HuH-7 (cell line): ENCODE measurements at regions not wholly inside any gene's neighbourhood (a gene's known extent, or its start where the extent isn't known, plus 50 kb on each side); places are given as distances from the start of the nearest gene placed in this dataset.
"Not testable (repeated sequence)": the region's sequence is repeated elsewhere in the genome, so short reads cannot be mapped to it uniquely, and the experiment has no call there.

Experiments used
- DNase-seq: peaks from one replicate; pipeline ENCODE4 v3.0.0; 2011; ENCODE audit warnings: low spot score

- not testable (repeated sequence) for DNase-seq
These were observed 144.1 kb downstream of the AKR1D1 start for GRCh38 chr7:138220321-138220720.

DNA sequence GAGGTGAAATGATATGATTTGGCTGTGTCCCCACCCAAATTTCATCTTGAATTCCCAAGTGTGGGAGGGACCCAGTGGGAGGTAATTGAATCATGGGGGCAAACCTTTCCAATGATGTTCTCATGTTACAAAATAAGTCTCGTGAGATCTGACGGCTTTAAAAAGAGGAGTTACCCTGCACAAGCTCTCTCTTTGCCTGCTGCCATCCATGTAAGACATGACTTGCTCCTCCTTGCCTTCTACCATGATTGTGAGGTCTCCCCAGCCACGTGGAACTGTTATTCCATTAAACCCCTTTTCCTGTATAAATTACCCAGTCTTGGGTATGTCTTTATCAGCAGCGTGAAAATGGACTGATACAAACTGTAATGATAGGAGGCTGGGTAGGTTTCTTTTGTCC lies 145.1 kb downstream of the AKR1D1 start:
- not testable (repeated sequence) for DNase-seq

DNA sequence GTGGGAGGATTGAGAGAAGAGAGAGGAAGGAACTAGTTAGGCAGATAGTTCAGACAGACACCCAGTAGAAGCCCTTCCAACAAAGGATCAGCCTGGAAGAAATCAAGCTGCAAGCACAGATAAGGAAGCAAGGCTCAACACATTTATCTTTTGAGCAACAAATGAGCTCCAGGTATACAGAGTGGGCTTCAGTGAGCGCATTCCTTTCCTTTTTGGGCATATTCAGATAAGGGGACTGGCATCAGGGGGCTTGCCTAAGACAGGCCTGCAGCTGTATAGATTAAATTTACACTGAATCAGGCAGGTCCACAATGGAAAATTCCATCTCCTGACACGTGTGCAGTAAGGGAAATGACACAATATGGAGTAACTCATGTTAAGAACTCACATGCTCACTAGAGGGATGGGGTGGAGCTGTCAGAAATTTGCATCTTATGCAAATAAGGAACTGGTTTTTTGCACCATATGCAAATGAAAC lies 147.2 kb downstream of the AKR1D1 start:
- no peak for DNase-seq

DNA sequence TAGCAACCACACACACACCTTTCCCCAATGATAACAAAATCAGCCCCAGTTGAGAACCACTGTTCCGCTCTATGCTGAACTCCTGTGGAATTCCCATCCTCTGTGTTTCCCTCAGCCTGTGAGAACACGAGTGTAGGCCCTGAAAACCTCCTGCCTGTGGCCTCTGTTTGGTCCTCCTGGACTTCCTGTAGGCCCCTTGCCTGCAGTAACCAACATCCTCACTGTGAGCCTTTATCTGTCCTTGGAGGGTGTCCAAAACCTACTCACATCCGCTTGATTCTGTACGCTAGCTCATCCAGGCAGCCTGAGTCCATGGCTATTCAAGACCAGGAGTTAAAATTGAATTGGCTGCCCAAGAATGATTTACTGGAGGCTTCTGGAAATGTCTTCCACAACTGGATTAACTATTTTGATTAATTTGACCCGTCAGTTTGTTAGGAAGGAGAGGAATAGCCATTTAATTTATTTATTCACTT lies 149.8 kb downstream of the AKR1D1 start:
- DNase-seq = no peak

- DNase-seq = no peak
These were observed 150.6 kb downstream of the AKR1D1 start for GRCh38 chr7:138226745-138227279.

DNA sequence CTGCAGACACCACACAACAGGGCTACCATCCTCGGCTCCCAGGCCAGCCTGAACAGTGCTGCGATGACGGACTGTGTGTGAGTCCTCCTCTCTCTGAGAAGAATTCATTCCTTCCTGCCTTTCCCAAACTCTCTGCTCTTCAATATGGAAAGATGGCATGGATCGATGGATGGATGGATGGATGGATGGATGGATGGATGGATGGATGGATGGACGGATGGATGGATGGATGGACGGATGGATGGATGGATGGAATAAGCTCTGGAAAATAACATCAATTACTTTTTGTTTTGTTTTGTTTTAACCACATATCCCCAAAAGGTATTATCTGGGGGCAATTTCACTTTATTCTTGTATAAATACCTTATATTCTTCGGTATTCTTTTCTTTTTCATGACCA lies 151.9 kb downstream of the AKR1D1 start:
- no peak for DNase-seq

GRCh38 chr7:138228769-138229168 lies 152.5 kb downstream of the AKR1D1 start:
- DNase-seq = no peak

DNA sequence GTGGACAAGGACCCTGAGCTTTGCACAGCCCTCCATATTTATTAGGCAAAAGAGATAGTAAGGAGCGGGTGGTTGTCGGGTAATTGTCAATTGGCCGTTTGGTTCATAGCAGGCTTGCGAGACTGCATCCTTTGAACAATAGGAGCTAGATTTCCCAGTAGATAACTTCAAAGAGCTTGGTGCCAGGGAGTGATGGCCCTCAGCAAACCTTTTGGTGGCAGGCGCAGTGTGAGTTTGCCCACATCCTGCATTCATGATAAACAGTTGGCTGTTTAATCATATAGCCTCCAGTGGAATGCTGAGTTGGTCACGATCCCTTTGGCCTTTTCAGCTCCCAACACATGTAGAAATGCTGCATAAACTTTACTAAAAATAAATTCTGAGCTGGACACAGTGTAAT lies 156.9 kb downstream of the AKR1D1 start:
- no peak for DNase-seq

DNA sequence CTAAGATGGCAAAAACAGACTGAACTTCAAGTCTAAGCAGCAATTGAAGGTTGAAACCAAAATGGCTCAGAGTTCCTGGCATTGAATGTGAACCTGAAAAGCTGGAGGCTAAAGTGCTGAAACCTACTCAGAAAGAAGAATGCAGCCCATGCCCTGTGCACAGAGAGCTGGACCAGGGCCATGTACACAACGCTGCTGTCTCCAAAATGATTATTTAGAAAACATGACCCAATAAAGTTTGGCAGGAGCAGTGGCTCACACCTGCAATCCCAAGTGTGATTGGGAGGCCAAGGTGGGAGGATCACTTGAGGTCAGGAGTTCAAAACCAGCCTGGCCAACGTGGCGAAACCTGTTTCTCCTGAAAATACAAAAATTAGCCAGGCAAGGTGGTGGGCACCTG lies 158.9 kb downstream of the AKR1D1 start:
- no peak for DNase-seq

DNA sequence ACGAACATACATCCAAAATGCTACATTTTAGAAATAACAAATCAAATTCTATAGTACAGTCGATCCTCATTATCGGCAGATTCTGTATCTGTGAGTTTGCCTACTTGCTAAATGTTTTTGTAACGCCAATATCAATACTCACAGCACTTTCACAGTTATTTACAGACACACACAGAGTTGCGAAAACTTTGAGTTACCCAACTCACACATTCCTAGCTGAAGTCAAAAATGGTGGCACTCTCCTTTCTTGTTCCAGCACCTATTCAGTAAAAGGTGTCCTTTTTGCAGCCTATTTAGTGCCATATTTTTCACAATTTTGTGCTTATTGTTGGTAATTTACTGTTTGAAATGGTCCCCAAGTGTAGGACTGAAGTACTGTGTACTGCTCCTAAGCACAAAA lies 161.7 kb downstream of the AKR1D1 start:
- no peak for DNase-seq

- no peak for DNase-seq
These were observed 162.7 kb downstream of the AKR1D1 start for GRCh38 chr7:138238734-138239659.

DNA sequence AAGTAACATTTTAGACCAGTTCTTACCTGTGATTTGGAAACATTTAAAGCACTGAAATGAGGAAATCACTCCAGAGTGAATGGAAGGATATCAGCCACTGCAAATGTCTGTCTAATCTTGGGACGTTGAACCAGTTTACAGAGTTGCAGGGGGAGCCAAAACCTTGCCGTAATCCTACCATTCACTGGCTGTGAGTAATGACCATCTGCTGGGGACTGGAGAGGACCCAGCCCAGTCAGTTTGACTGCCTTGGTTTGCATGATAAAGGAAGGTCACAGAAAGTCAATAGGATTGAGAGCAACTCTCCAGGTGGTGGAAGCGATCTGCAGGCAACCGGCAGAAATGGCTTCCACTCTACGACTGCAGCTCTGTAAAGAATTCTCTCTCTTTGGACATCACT lies 167.2 kb downstream of the AKR1D1 start:
- DNase-seq = peak; percentile 39

GRCh38 chr7:138243836-138244235 lies 167.6 kb downstream of the AKR1D1 start:
- no peak for DNase-seq

GRCh38 chr7:138244606-138245005 lies 168.3 kb downstream of the AKR1D1 start:
- DNase-seq = no peak

DNA sequence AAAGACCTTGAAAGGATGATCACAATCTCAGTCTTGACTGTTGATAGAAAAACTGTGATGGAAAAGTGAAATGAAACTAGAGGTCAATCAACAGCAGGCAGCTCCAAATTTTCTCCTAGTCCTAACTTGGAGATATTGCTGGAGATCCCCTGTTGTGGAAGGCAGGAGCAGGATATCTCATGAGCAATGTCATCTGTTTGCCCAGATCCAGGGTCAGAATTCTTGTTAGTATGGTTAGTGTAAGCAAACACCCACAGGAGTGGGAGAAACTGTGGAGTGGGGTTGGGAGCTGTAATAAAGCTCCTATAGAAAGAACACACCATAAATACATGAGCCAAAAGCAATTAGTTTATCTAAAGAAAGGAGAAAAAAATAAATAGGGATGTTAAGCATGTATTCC lies 169.0 kb downstream of the AKR1D1 start:
- no peak for DNase-seq

- no peak for DNase-seq
These were observed 169.4 kb downstream of the AKR1D1 start for GRCh38 chr7:138245682-138246081.

GRCh38 chr7:138246428-138246827 lies 170.2 kb downstream of the AKR1D1 start:
- no peak for DNase-seq

DNA sequence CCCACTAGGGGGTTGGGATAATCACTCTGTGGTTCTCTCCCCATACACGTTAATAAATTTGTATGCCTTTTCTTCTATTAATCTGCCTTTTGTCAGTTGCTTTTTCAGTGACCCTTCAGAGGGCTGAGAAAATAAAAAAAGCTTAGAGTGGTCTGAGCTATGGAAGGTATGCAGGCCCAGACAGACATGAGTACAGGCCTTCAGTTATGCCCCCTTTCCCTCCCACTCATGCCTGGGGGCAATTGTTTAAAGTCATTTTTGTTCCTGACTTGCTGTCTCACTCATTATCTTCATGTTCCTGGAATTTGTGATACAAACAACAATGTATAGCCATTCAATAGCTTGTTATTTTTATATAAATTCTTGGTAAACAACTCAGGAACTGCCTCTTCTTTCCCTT lies 170.8 kb downstream of the AKR1D1 start:
- no peak for DNase-seq

DNA sequence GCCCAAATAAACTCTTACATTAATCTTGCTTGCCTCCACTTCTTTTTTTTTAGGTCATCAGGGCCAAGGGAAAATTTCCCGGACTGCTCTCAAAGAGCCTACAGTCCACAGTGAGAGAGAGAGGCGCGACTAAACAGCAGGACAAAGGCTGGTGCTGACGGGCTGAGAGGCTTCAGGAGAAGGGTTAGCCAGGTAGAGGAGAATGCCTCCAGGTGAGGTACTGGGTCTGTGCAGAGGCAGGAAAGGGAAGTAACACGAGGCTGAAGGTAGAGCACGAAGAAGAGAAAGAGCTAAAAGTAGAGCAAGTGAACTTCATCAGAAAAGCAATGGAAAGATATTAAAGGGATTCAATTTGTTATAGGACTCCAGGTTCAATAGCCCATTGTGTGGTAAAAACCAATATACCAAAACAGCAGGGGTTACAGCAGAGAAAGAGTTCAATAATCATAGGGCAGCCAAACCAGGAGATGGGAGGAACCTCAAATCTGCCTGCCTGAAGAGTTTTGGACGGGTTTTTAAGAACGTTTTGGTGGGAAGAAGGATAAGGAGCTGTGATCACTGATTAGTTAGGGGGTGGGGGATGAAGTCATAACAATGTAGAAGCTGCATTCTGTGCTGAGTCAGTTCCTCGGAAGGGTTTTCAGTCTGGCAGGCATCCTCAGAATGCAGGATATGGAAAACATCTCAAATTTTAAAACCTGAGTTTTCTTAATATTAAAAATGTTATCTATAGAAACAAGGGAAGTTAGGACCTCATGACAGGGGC lies 171.5 kb downstream of the AKR1D1 start:
- DNase-seq = no peak

- no peak for DNase-seq
These were observed 172.3 kb downstream of the AKR1D1 start for GRCh38 chr7:138248609-138249008.

- DNase-seq = no peak
These were observed 173.7 kb downstream of the AKR1D1 start for GRCh38 chr7:138249975-138250374.

DNA sequence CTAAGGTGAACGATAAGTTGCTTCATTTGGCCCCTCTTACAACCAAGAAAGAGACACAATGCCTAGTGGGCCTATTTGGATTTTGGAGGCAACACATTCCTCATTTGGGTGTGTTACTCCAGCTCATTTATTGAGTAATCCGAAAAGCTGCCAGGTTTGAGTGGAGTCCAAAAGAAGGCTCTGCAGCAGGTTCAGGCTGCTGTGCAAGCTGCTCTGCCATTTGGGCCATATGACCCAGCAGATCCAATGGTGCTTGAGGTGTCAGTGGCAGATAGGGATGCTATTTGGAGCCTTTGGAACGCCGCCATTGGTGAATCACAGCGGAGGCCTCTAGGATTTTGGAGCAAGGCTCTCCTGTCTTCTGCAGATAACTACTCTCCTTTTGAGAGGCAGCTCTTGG lies 176.4 kb downstream of the AKR1D1 start:
- not testable (repeated sequence) for DNase-seq

- DNase-seq = no peak
These were observed 178.2 kb downstream of the AKR1D1 start for GRCh38 chr7:138254444-138254843.
